NB4 (cell line): ENCODE measurements at regions not wholly inside any gene's neighbourhood (a gene's known extent, or its start where the extent isn't known, plus 50 kb on each side); places are given as distances from the start of the nearest gene placed in this dataset.
A peak's percentile ranks its signal among the peaks of the same experiment; 100 is the strongest.

Experiments used
- DNase-seq: peaks from one replicate; pipeline ENCODE4 v3.0.0; 2010; ENCODE audit warnings: low read depth
- H3K4me3 ChIP-seq: one replicate; pipeline ENCODE4 v1.5.1; 2011; ENCODE audit warnings: mild to moderate bottlenecking, low read depth, low read length, moderate library complexity
- CTCF ChIP-seq: IDR thresholded peaks from one replicate; pipeline ENCODE4 v1.5.1; 2012; ENCODE audit warnings: low read depth, low read length
- MYC ChIP-seq: IDR thresholded peaks from 2 replicates; pipeline ENCODE4 v1.6.1; 2011; ENCODE audit warnings: low read depth, low read length
- POLR2A ChIP-seq: IDR thresholded peaks from 2 replicates; pipeline ENCODE4 v1.6.1; 2011; ENCODE audit warnings: mild to moderate bottlenecking; ENCODE audit not compliant: insufficient read length; ENCODE audit errors: extremely low read depth
- TF ChIP-seq, protein P1 (sequence below): IDR thresholded peaks from 2 replicates; pipeline ENCODE4 v1.6.1; 2011; ENCODE audit warnings: low read depth, low read length

GRCh38 chr2:216293883-216294282 lies 78.4 kb downstream of the MARCHF4 start:
- no peak overlapping the region for H3K4me3 ChIP-seq
- no peak for DNase-seq
- TF ChIP-seq POLR2A (no peak), CTCF (no peak), MYC (no peak)
- TF ChIP-seq, protein P1, sequence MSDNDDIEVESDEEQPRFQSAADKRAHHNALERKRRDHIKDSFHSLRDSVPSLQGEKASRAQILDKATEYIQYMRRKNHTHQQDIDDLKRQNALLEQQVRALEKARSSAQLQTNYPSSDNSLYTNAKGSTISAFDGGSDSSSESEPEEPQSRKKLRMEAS = no peak

DNA sequence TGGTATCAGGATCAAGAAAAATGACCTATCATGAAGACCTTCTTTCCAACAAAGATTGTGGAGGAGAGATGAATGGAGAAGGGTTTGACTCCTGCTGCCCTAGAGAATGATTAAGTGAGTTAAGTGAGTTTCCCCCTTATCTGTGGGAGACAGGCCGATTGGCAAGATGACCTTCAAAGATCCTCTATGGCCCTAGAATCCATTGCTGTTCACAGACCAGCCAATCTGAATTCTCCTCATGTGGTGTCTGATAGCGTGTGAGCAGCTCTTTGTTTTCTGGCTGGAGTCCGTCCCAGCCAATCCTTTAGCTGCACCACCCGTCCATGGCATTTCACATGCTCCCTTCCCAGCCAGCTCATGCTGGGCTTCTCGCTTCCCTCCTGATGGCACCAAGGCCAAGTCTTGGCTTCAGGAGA lies 79.4 kb downstream of the MARCHF4 start:
- no peak overlapping the region for H3K4me3 ChIP-seq
- no peak for TF ChIP-seq CTCF
- TF ChIP-seq MYC = no peak
- no peak for TF ChIP-seq POLR2A
- TF ChIP-seq, protein P1 = no peak
- DNase-seq = no peak

- H3K4me3 ChIP-seq = no peak overlapping the region
- no peak for DNase-seq
- TF ChIP-seq CTCF (no peak), MYC (no peak), POLR2A (no peak)
- TF ChIP-seq, protein P1 = no peak
Observed at GRCh38 chr2:216292475-216292874, 79.8 kb downstream of the MARCHF4 start.

- no peak overlapping the region for H3K4me3 ChIP-seq
- TF ChIP-seq POLR2A (no peak), CTCF (no peak), MYC (no peak)
- TF ChIP-seq, protein P1 = no peak
- no peak for DNase-seq
Observed at GRCh38 chr2:216289470-216289869, 82.8 kb downstream of the MARCHF4 start.

- peak; percentile 44 for DNase-seq
- H3K4me3 ChIP-seq = no peak overlapping the region
- TF ChIP-seq, protein P1 = no peak
- TF ChIP-seq MYC (no peak), POLR2A (no peak), CTCF (no peak)
Observed at GRCh38 chr2:216287251-216287650, 85.0 kb downstream of the MARCHF4 start.

- TF ChIP-seq POLR2A (no peak), MYC (no peak), CTCF (no peak)
- TF ChIP-seq, protein P1 = no peak
- DNase-seq = no peak
- no peak overlapping the region for H3K4me3 ChIP-seq
Observed at GRCh38 chr2:216286616-216287231, 85.6 kb downstream of the MARCHF4 start.
